ENCODE measurements at regions not wholly inside any gene's neighbourhood (a gene's known extent, or its start where the extent isn't known, plus 50 kb on each side); places are given as distances from the start of the nearest gene placed in this dataset.

GRCh38 chr13:111550062-111550461, 229.6 kb downstream of the TEX29 start (continued):
- TF ChIP-seq ATF6 (CRISPR knock-in tag; IDR thresholded peaks at IDR 0.05), result no peak
- no peak for TF ChIP-seq ATF3 (CRISPR knock-in tag; conservative IDR thresholded peaks at IDR 0.05)
- TF ChIP-seq CREB1 (CRISPR knock-in tag; IDR thresholded peaks at IDR 0.05), result no peak
- no peak for TF ChIP-seq ZBTB21 (CRISPR knock-in tag; IDR thresholded peaks at IDR 0.05; ENCODE audit: borderline replicate concordance)

GRCh38 chr13:111551204-111551820, 230.9 kb downstream of the TEX29 start:
- Mint-ChIP-seq H3K9me3 (peaks cover 2% of the 10 kb centered on the region; the same call in 1 of the 2 replicates), H3K27me3 (ENCODE audit: low read depth) (no peaks in the 10 kb centered on the region; the same call in 1 of the 2 replicates), H3K4me1 (peaks cover 2% of the 10 kb centered on the region; the same call in 1 of the 2 replicates), H3K27ac (no peak overlapping the region), H3K36me3 (peaks cover 1% of the 10 kb centered on the region; the same call in 1 of the 2 replicates), H3K4me3 (no peak overlapping the region)
- CTCF ChIA-PET, result no interaction called here
- TF ChIP-seq FOXK1 (CRISPR knock-in tag; IDR thresholded peaks at IDR 0.05) (no peak), ZNF671 (CRISPR knock-in tag; IDR thresholded peaks at IDR 0.05) (no peak), NR2C2 (CRISPR knock-in tag; IDR thresholded peaks at IDR 0.05) (no peak), ERG (CRISPR knock-in tag; IDR thresholded peaks at IDR 0.05) (no peak), E2F4 (CRISPR knock-in tag; IDR thresholded peaks at IDR 0.05; ENCODE audit: borderline replicate concordance, low read depth) (no peak)
- POLR2A ChIA-PET, result no interaction called here
- DNase-seq (ENCODE audit: low spot score) (no peak), ATAC-seq (no peak)

GRCh38 chr13:111552891-111553655, 232.6 kb downstream of the TEX29 start:
- TF ChIP-seq SOX15 (CRISPR knock-in tag; IDR thresholded peaks at IDR 0.05) (no peak), ZNF423 (CRISPR knock-in tag; IDR thresholded peaks at IDR 0.05) (no peak), PRRX2 (CRISPR knock-in tag; IDR thresholded peaks at IDR 0.05) (no peak), STAT6 (CRISPR knock-in tag; conservative IDR thresholded peaks at IDR 0.05; ENCODE audit: low read depth) (no peak)
- Mint-ChIP-seq H3K4me1 (peaks cover 2% of the 10 kb centered on the region; the same call in 1 of the 2 replicates), H3K36me3 (no peaks in the 10 kb centered on the region), H3K27ac (no peak overlapping the region), H3K4me3 (no peak overlapping the region), H3K27me3 (ENCODE audit: low read depth) (no peaks in the 10 kb centered on the region; the same call in none of the 2 replicates), H3K9me3 (no peaks in the 10 kb centered on the region)
- ATAC-seq (no peak), DNase-seq (ENCODE audit: low spot score) (no peak)
- ChIA-PET POLR2A (no interaction called here), CTCF (interaction anchor here (1.4 to 2.0 kb wide), 2 partner anchors 12 to 48 kb away, joined by 4 to 7 read pairs; no protein-coding TSS in a partner anchor)

All from WTC11 (cell line).